Stimulated activated CD4-positive, alpha-beta T cell treated with anti-CD3 and anti-CD28 coated beads, Interleukin-12 subunit alpha, Interleukin-12 subunit beta, amount 100 ng/mL, for 48 hours (primary cell): ENCODE measurements at regions not wholly inside any gene's neighbourhood (a gene's known extent, or its start where the extent isn't known, plus 50 kb on each side); places are given as distances from the start of the nearest gene placed in this dataset.

Source experiments
- DNase-seq, 3 donors: peaks; one replicate each; pipeline ENCODE4 v3.0.0-alpha.2; 2020; ENCODE audit warnings: low read depth in 2 of 3, low spot score in 1 of 3

DNA sequence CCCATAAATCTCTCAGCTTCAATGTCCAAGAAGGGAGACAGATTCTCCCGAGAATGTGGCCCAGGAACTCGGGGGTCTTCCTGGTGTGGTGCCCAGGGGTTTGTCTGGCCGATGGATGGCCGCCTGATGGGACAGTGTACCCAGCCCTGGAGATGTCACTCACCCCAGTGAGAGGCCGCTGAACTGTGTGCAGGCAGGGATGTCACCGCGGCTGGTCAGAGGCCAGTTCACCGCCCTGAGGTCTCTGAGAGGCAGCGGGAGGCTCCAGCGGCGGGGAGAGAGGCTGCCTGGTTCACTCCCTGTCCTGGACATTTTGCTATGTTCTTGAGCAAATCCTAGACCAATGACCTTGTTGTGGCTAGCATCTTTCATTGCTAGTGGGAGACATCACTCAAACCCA is 1349.5 kb downstream of the BRD1 start:
- no peak for DNase-seq

GRCh38 chr22:48477031-48477721 is 1350.5 kb downstream of the BRD1 start:
- no peak for DNase-seq

DNA sequence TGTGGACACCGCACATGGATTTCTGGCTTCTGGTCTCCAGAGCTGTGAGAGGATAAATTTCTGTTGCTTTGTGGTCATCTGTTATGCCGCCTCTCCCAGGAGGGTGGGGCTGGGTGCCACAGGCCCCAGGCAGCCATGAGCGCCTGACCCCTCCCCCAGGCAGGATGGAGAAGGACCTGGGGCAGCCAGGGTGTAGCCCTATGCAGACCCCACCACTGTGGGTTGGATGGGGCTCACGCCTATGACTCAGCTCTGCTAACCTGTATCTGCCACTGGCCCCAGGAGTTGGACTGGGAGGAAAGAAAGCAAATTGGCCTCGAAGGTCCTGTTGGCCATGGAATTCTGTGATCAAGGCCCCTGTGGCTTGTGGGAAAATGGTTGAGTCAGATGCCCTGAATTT is 1351.1 kb downstream of the BRD1 start:
- no peak for DNase-seq

- no peak for DNase-seq
Observed at GRCh38 chr22:48475661-48476345, 1351.9 kb downstream of the BRD1 start.

DNA sequence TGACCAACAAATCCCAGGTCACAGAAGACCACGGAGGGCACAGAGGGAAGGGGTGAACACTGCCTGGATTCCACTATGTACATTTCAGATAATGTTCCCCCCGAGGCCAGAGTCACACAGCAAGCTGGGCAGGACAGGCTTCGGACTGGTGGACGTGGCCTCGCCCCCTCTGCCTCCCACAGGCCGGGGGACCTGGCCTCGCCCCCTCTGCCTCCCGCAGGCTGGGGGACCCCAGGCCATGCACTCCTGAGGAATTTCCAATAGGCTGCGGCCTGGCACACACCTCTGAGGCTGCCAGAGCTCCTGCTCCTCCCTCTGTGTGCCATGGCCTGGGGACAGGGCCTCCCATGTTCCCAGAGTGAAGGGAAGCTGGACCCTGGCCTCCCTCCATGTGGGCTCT is 1352.8 kb downstream of the BRD1 start:
- DNase-seq: no peak

GRCh38 chr22:48473202-48473601 is 1354.5 kb downstream of the BRD1 start:
- DNase-seq: no peak

- no peak for DNase-seq
Observed at GRCh38 chr22:48464246-48464645, 1363.4 kb downstream of the BRD1 start.

DNA sequence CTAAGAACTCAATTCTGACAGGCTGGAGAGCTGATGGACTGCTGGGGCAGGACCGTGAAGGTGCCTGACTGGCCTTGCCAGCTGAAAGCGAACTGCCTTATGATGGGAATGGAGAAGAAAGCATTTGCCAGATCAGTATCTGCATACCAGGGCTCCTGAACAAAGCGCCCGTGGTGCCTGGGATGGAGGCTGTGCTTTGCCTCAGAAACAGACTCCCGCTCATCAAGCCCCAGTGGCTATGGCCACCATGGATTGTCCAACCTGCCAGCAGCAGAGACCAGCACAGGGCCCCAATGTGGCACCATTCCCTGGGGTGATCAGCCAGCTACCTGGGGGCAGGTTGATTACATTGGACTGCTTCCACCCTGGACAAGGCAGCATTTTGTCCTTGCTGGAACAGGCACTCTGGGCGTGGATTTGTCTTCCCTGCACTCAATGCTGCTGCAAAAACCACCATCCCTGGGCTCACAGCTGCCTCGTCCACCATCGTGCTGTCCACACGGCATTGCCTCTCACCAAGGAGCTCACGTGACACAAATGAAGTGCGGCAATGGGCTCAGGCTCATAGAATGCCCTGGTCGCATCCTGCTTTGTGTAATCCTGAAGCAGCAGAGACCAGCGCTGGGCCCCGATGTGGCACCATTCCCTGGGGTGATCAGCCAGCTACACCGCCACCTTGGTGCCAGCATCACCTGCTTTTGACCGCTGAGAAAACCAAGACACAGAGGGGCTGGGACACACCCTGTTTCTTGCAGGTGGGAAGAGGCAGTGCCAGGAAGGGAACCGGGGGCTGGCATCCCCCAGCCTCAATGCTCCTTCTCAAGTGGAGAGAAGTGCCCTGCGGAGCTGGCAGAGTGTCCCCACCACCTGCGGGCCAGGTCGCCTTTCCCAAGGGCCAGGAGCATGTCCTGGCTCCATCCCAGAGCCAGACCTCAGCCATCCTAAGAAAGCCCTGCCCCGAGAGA is 1367.5 kb downstream of the BRD1 start:
- no peak for DNase-seq

GRCh38 chr22:48459259-48459658 is 1368.4 kb downstream of the BRD1 start:
- DNase-seq: no peak

DNA sequence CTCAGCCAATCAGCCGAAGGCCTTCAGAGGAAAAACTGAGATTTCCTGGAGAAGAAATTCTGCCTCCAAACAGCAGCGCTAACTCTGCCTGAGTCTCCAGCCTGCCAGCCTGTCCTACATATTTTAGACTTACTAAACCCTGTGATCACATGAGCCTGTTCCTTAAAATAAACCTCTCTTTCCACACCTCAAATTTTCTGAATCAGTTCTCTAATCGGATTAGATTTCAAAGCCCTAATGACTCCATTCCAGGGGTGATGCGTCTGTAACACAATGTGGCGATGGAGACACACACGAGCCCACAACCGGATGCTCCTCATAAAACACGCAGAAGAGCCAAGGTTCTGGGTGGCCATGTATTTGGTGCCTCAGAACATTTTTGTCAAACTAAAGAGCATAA is 1371.2 kb downstream of the BRD1 start:
- no peak for DNase-seq

GRCh38 chr22:48453751-48454485 is 1373.8 kb downstream of the BRD1 start:
- DNase-seq: no peak

GRCh38 chr22:48453171-48453570 is 1374.5 kb downstream of the BRD1 start:
- no peak for DNase-seq

DNA sequence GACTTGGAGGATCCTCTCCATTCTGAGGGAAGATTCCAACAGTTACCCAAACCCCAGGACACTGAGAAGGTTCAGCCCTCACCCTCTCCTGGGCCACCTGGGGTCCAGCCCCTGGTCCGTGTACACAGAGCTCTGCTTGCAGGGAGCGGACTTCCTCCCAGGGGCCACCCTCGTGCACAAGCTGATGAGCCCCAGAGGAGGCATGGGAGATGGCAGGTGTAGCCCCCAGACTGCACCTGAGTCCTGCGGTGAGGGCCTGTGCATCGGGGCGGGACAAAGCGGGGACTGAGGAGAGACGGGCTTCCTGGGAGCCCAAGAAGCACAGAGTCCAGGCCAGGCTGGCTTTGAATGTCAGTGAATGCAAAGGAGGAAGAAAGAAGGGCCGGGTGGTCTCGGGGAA is 1374.9 kb downstream of the BRD1 start:
- DNase-seq: no peak

- no peak for DNase-seq
Observed at GRCh38 chr22:48451891-48452290, 1375.8 kb downstream of the BRD1 start.

DNA sequence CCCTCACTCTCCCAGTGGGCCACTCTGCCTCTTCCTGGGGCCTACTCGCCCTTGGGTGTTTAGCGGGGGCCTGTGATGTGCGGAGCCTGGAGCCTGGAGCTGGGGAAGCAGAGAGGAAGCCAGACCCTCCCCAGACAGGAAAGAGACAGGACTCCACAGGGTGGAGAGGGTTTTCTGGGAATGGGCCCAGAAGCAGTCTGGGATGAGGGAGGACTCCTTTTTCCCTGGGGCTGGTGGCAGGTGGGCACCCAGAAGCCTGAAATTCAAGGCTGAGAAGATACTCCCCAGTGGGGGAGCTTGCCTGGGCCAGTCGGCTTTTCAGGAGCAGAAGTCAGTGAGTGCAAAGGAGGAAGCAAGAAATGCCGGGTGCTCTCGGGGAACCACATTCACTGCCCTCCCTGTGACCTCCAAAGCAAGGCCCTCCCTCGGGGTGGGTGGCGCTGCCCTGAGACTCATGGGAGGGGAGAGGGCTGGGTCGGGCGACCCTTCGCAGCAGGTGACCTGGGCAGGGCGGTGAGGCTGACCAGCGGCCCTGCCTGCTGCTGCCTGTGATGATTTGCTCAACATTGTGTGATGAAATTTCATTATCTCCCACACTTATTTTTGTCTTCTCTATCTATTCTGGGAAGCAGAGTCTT is 1377.4 kb downstream of the BRD1 start:
- DNase-seq: no peak

- no peak for DNase-seq
Observed at GRCh38 chr22:48449466-48450187, 1378.0 kb downstream of the BRD1 start.

DNA sequence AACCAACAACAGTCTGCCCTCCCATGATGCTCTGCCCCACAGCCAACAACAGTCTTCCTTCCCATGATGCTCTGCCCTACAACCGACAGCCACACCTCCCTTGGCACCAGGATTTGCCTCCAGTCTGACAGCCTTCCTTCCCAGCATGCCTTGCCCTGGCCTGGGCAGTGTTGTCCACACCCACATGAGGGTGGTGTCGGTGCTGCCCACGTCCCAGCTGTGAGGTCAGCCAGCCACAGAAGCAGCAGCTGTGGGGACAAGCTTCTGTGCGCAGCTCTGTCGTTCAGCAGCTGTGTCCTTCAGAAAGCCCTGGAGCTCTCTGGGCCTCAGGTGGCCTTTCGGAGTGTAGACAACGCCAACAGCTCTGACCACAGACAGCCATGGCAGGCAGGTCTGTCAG is 1378.9 kb downstream of the BRD1 start:
- no peak for DNase-seq

DNA sequence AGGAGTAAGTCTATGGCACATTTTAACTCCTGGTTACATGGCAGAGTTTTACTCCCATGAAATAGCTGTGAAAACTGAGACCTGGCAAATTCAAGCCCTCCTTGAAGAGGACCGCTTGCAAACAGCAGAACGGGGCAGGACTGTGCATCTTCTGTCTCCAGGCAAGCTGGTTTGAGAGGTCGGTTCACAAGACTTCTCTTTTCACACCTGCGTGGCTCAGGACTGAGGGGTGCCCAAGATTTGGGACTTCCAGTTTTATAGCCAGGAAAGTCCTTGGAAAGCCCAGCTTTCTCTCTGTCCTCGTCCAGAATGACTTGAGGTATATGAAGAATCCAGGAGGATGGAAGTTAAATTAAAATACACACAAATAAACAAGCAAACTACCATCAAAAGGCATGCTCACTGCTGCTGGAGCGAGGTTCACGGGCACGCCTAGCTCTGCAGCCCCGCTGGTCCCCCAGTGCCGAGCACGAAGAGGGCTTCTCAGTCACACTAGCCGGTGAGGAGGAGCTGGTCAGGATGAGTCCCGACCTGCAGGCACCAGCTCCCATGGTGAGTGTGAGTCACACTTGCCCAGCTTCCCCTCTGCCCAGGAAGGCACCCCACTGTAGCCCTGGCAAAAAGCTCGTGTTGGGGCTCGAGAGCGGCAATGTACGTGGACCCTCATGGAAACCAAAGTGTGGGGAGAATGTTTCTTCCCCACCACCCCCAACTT is 1382.4 kb downstream of the BRD1 start:
- no peak for DNase-seq

GRCh38 chr22:48444320-48445112 is 1383.2 kb downstream of the BRD1 start:
- DNase-seq: no peak
